ENCODE measurements at regions not wholly inside any gene's neighbourhood (a gene's known extent, or its start where the extent isn't known, plus 50 kb on each side); places are given as distances from the start of the nearest gene placed in this dataset.

DNA sequence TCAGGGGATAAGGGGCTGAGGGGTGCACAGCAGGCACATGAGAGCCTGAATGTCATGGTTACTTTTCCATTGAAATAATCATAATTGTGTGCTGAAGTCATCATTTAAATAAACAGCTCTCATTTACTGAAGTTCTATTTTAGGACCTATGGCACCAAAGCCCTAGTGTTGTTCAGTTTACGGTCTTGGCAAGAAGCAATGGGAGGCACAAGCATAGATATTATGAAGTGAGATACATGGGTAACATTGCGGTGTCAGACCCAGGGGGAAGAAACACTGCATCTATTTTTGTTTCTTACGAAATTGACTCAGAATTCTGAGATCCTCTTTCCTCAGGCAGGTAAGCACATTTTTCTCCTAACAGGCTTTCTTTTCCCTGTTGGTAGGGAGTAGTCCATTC lies 437.8 kb upstream of the PROX1 start:
- Mint-ChIP-seq H3K27ac (no peak overlapping the region), H3K36me3 (no peaks in the 10 kb centered on the region), H3K27me3 (ENCODE audit: low read depth) (no peaks in the 10 kb centered on the region), H3K4me1 (peaks cover 4% of the 10 kb centered on the region; the same call in 1 of the 2 replicates), H3K9me3 (no peaks in the 10 kb centered on the region), H3K4me3 (no peak overlapping the region)
- POLR2A ChIA-PET, result no interaction called here
- CTCF ChIA-PET, result no interaction called here
- ATAC-seq (no peak), DNase-seq (ENCODE audit: low spot score) (no peak)
- TF ChIP-seq CBFB (CRISPR knock-in tag; IDR thresholded peaks at IDR 0.05; ENCODE audit: low read depth) (no peak), OVOL2 (CRISPR knock-in tag; IDR thresholded peaks at IDR 0.05; ENCODE audit: borderline replicate concordance) (no peak), NR2C2 (CRISPR knock-in tag; IDR thresholded peaks at IDR 0.05) (no peak), ELF4 (CRISPR knock-in tag; IDR thresholded peaks at IDR 0.05; ENCODE audit: low read depth) (no peak), JUN (CRISPR knock-in tag; IDR thresholded peaks at IDR 0.05) (no peak), JAZF1 (CRISPR knock-in tag; IDR thresholded peaks at IDR 0.05) (no peak)
- TF ChIP-seq, protein P1, sequence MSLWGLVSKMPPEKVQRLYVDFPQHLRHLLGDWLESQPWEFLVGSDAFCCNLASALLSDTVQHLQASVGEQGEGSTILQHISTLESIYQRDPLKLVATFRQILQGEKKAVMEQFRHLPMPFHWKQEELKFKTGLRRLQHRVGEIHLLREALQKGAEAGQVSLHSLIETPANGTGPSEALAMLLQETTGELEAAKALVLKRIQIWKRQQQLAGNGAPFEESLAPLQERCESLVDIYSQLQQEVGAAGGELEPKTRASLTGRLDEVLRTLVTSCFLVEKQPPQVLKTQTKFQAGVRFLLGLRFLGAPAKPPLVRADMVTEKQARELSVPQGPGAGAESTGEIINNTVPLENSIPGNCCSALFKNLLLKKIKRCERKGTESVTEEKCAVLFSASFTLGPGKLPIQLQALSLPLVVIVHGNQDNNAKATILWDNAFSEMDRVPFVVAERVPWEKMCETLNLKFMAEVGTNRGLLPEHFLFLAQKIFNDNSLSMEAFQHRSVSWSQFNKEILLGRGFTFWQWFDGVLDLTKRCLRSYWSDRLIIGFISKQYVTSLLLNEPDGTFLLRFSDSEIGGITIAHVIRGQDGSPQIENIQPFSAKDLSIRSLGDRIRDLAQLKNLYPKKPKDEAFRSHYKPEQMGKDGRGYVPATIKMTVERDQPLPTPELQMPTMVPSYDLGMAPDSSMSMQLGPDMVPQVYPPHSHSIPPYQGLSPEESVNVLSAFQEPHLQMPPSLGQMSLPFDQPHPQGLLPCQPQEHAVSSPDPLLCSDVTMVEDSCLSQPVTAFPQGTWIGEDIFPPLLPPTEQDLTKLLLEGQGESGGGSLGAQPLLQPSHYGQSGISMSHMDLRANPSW (CRISPR knock-in tag; conservative IDR thresholded peaks at IDR 0.05; ENCODE audit: low read depth), result no peak
- TF ChIP-seq, protein P2, sequence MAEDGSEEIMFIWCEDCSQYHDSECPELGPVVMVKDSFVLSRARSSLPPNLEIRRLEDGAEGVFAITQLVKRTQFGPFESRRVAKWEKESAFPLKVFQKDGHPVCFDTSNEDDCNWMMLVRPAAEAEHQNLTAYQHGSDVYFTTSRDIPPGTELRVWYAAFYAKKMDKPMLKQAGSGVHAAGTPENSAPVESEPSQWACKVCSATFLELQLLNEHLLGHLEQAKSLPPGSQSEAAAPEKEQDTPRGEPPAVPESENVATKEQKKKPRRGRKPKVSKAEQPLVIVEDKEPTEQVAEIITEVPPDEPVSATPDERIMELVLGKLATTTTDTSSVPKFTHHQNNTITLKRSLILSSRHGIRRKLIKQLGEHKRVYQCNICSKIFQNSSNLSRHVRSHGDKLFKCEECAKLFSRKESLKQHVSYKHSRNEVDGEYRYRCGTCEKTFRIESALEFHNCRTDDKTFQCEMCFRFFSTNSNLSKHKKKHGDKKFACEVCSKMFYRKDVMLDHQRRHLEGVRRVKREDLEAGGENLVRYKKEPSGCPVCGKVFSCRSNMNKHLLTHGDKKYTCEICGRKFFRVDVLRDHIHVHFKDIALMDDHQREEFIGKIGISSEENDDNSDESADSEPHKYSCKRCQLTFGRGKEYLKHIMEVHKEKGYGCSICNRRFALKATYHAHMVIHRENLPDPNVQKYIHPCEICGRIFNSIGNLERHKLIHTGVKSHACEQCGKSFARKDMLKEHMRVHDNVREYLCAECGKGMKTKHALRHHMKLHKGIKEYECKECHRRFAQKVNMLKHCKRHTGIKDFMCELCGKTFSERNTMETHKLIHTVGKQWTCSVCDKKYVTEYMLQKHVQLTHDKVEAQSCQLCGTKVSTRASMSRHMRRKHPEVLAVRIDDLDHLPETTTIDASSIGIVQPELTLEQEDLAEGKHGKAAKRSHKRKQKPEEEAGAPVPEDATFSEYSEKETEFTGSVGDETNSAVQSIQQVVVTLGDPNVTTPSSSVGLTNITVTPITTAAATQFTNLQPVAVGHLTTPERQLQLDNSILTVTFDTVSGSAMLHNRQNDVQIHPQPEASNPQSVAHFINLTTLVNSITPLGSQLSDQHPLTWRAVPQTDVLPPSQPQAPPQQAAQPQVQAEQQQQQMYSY (CRISPR knock-in tag; IDR thresholded peaks at IDR 0.05), result no peak
- TF ChIP-seq, protein P3, sequence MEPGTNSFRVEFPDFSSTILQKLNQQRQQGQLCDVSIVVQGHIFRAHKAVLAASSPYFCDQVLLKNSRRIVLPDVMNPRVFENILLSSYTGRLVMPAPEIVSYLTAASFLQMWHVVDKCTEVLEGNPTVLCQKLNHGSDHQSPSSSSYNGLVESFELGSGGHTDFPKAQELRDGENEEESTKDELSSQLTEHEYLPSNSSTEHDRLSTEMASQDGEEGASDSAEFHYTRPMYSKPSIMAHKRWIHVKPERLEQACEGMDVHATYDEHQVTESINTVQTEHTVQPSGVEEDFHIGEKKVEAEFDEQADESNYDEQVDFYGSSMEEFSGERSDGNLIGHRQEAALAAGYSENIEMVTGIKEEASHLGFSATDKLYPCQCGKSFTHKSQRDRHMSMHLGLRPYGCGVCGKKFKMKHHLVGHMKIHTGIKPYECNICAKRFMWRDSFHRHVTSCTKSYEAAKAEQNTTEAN (CRISPR knock-in tag; IDR thresholded peaks at IDR 0.05), result no peak
- TF ChIP-seq, protein P4, sequence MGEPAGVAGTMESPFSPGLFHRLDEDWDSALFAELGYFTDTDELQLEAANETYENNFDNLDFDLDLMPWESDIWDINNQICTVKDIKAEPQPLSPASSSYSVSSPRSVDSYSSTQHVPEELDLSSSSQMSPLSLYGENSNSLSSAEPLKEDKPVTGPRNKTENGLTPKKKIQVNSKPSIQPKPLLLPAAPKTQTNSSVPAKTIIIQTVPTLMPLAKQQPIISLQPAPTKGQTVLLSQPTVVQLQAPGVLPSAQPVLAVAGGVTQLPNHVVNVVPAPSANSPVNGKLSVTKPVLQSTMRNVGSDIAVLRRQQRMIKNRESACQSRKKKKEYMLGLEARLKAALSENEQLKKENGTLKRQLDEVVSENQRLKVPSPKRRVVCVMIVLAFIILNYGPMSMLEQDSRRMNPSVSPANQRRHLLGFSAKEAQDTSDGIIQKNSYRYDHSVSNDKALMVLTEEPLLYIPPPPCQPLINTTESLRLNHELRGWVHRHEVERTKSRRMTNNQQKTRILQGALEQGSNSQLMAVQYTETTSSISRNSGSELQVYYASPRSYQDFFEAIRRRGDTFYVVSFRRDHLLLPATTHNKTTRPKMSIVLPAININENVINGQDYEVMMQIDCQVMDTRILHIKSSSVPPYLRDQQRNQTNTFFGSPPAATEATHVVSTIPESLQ (CRISPR knock-in tag; IDR thresholded peaks at IDR 0.05), result no peak

DNA sequence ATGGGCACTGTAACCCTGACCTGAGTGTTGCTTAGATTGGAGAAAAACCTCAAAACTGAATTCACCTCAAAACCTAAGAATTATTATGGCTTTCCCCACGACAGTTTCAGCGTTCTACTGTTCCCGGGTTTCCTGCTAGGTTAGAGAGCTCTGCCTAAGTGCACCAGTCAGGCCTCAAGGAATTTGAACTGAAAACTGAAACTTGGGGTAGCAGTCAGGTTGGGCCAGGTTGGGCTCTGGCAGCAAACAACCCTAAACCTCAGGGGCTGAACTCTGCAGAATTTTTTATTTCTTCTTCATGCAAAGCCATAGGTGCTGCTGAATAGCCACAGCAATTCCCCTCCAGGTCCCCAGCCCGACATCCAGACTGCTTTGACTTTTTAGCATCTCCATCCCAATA lies 437.0 kb upstream of the PROX1 start:
- Mint-ChIP-seq H3K36me3 (no peaks in the 10 kb centered on the region), H3K4me3 (no peak overlapping the region), H3K27ac (no peak overlapping the region), H3K9me3 (no peaks in the 10 kb centered on the region), H3K27me3 (ENCODE audit: low read depth) (no peaks in the 10 kb centered on the region), H3K4me1 (peaks cover 4% of the 10 kb centered on the region; the same call in 1 of the 2 replicates)
- ChIA-PET CTCF (no interaction called here), POLR2A (no interaction called here)
- DNase-seq (ENCODE audit: low spot score), result no peak
- no peak for ATAC-seq
- TF ChIP-seq, protein P5, sequence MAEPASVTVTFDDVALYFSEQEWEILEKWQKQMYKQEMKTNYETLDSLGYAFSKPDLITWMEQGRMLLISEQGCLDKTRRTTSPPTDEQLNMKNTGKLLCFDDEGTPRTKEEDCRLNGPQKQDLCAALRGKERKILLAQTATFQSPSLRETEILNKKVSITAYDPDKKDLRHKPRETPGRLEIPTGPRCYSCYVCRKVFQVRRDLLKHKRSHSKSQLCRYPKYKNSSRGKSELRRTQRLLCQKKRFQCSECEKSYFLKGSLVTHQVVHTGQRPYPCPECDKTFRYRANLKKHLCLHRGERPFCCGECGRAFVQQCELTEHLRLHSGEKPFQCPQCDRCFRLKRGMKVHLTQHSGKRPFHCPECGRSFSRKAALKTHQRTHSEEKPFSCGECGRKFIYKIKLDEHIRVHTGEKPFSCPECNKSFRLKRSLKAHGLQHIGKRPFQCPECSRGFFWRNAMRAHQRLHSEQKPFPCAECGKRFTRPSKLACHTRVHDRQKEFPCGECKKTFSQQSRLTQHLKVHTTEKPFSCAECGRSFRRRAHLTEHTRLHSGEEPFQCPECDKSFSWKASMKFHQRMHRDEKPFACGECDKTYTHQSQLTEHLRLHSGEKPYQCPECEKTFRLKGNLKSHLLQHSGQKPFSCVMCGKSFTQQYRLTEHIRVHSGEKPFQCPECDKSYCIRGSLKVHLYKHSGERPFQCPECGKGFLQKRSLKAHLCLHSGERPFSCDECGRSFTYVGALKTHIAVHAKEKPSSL (CRISPR knock-in tag; conservative IDR thresholded peaks at IDR 0.05), result no peak
- TF ChIP-seq, protein P6, sequence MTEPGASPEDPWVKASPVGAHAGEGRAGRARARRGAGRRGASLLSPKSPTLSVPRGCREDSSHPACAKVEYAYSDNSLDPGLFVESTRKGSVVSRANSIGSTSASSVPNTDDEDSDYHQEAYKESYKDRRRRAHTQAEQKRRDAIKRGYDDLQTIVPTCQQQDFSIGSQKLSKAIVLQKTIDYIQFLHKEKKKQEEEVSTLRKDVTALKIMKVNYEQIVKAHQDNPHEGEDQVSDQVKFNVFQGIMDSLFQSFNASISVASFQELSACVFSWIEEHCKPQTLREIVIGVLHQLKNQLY (CRISPR knock-in tag; IDR thresholded peaks at IDR 0.05), result no peak
- TF ChIP-seq RELA (CRISPR knock-in tag; IDR thresholded peaks at IDR 0.05; ENCODE audit: borderline replicate concordance), result no peak
- TF ChIP-seq ZNF263 (CRISPR knock-in tag; IDR thresholded peaks at IDR 0.05; ENCODE audit: low read depth), result no peak
- no peak for TF ChIP-seq OVOL2 (CRISPR knock-in tag; IDR thresholded peaks at IDR 0.05; ENCODE audit: borderline replicate concordance)
- TF ChIP-seq IRF2 (CRISPR knock-in tag; IDR thresholded peaks at IDR 0.05; ENCODE audit: borderline replicate concordance, low read depth), result no peak
- no peak for TF ChIP-seq ZNF138 (CRISPR knock-in tag; conservative IDR thresholded peaks at IDR 0.05)
- TF ChIP-seq NR1H2 (CRISPR knock-in tag; IDR thresholded peaks at IDR 0.05), result no peak
- TF ChIP-seq GTF2I (CRISPR knock-in tag; conservative IDR thresholded peaks at IDR 0.05), result no peak
- TF ChIP-seq NFYB (CRISPR knock-in tag; conservative IDR thresholded peaks at IDR 0.05; ENCODE audit: low read depth), result no peak
- no peak for TF ChIP-seq EMX1 (CRISPR knock-in tag; IDR thresholded peaks at IDR 0.05)
- no peak for TF ChIP-seq JAZF1 (CRISPR knock-in tag; IDR thresholded peaks at IDR 0.05)
- no peak for TF ChIP-seq NFATC4 (CRISPR knock-in tag; IDR thresholded peaks at IDR 0.05)
- no peak for TF ChIP-seq CBFB (CRISPR knock-in tag; IDR thresholded peaks at IDR 0.05; ENCODE audit: low read depth)
